ENCODE measurements at regions not wholly inside any gene's neighbourhood (a gene's known extent, or its start where the extent isn't known, plus 50 kb on each side); places are given as distances from the start of the nearest gene placed in this dataset.

DNA sequence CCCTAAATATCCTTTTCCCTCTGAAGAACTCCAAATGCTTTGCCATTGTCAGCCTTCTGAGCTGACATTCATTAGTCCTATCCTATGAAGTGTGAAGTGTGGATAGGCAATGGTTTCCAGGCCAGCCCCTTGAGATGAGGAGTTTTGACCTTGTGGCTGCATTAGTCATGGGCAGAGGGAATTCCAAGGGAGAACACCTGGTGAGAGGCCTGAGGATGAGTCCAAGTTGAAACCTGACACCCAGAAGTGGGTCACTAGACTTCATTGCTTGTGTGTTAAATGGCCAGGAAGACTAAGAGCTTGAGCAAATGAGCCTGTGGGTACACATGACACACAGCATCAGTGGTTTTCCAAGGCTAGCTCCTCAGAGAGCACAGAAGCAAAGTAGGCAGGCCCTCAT lies 260.8 kb downstream of the SKAP2 start:
- Histone ChIP-seq H3K27me3 (ENCODE audit: insufficient read depth, low read length) (no peaks in the 10 kb centered on the region), H3K9me3 (ENCODE audit: control insufficient read depth in 1 of 2, low read length in 2 of 2) (no peaks in the 10 kb centered on the region), H3K36me3 (ENCODE audit: insufficient read depth, low read length) (no peaks in the 10 kb centered on the region), H3K4me3 (ENCODE audit: low read length in 2 of 2) (no peak overlapping the region), H3K27ac (ENCODE audit: low read depth, low read length) (no peak overlapping the region), H3K4me1 (ENCODE audit: insufficient read depth, low read length) (no peaks in the 10 kb centered on the region)
- no peak for DNase-seq
- Mint-ChIP-seq H3K36me3 (no peaks in the 10 kb centered on the region), H3K27ac (no peak overlapping the region), H3K4me3 (no peak overlapping the region), H3K27me3 (peaks cover 5 to 10% of the 10 kb centered on the region in 2 donors), H3K4me1 (no peaks in the 10 kb centered on the region), H3K9me3 (no peaks in the 10 kb centered on the region)
- CTCF ChIA-PET (ENCODE audit: partially characterized antibody), result no interaction called here
- intact Hi-C loops (cut with micrococcal nuclease), result no loop called here
- POLR2A ChIA-PET (ENCODE audit: partially characterized antibody), result no interaction called here

- Histone ChIP-seq H3K36me3 (ENCODE audit: insufficient read depth, low read length) (no peaks in the 10 kb centered on the region), H3K9me3 (ENCODE audit: control insufficient read depth in 1 of 2, low read length in 2 of 2) (no peaks in the 10 kb centered on the region), H3K4me1 (ENCODE audit: insufficient read depth, low read length) (no peaks in the 10 kb centered on the region), H3K27ac (ENCODE audit: low read depth, low read length) (no peak overlapping the region), H3K27me3 (ENCODE audit: insufficient read depth, low read length) (no peaks in the 10 kb centered on the region), H3K4me3 (ENCODE audit: low read length in 2 of 2) (no peak overlapping the region)
- DNase-seq, result no peak
- H3K4me3 Mint-ChIP-seq, result no peak overlapping the region
- ChIA-PET CTCF (ENCODE audit: partially characterized antibody) (interaction anchor here (0.6 kb wide), 1 partner anchor 577 kb away, joined by 3 read pairs; the partner anchor contains the start of gene HOXA11), POLR2A (ENCODE audit: partially characterized antibody) (no interaction called here)
- H3K27me3 Mint-ChIP-seq, result peaks cover 7 to 22% of the 10 kb centered on the region in 2 donors
- H3K4me1 Mint-ChIP-seq, result no peaks in the 10 kb centered on the region
- no peak overlapping the region for H3K27ac Mint-ChIP-seq
- intact Hi-C loops (cut with micrococcal nuclease), result no loop called here
- no peaks in the 10 kb centered on the region for H3K9me3 Mint-ChIP-seq
- no peaks in the 10 kb centered on the region for H3K36me3 Mint-ChIP-seq
These were observed 256.0 kb downstream of the SKAP2 start for GRCh38 chr7:26608402-26608801.

- no peaks in the 10 kb centered on the region for H3K27me3 ChIP-seq (ENCODE audit: insufficient read depth, low read length)
- H3K4me1 ChIP-seq (ENCODE audit: insufficient read depth, low read length), result no peaks in the 10 kb centered on the region
- H3K9me3 ChIP-seq (ENCODE audit: control insufficient read depth in 1 of 2, low read length in 2 of 2), result no peaks in the 10 kb centered on the region
- DNase-seq, result no peak
- peaks cover 8 to 19% of the 10 kb centered on the region in 2 donors for H3K27me3 Mint-ChIP-seq
- no peak overlapping the region for H3K4me3 ChIP-seq (ENCODE audit: low read length in 2 of 2)
- H3K27ac Mint-ChIP-seq, result no peak overlapping the region
- no peaks in the 10 kb centered on the region for H3K36me3 ChIP-seq (ENCODE audit: insufficient read depth, low read length)
- H3K4me1 Mint-ChIP-seq, result no peaks in the 10 kb centered on the region
- H3K27ac ChIP-seq (ENCODE audit: low read depth, low read length), result no peak overlapping the region
- ChIA-PET POLR2A (ENCODE audit: partially characterized antibody) (no interaction called here), CTCF (ENCODE audit: partially characterized antibody) (interaction anchor here (1.2 kb wide), 1 partner anchor 10 kb away, joined by 3 read pairs; no protein-coding TSS in a partner anchor)
- H3K9me3 Mint-ChIP-seq, result no peaks in the 10 kb centered on the region
- intact Hi-C loops (cut with micrococcal nuclease), result no loop called here
- no peak overlapping the region for H3K4me3 Mint-ChIP-seq
- no peaks in the 10 kb centered on the region for H3K36me3 Mint-ChIP-seq
These were observed 255.3 kb downstream of the SKAP2 start for GRCh38 chr7:26609082-26609481.

- Mint-ChIP-seq H3K4me3 (no peak overlapping the region), H3K4me1 (no peaks in the 10 kb centered on the region), H3K27ac (no peak overlapping the region), H3K36me3 (no peaks in the 10 kb centered on the region), H3K9me3 (no peaks in the 10 kb centered on the region), H3K27me3 (peaks cover 8 to 20% of the 10 kb centered on the region in 2 donors)
- no peaks in the 10 kb centered on the region for H3K4me1 ChIP-seq (ENCODE audit: insufficient read depth, low read length)
- no peak overlapping the region for H3K4me3 ChIP-seq (ENCODE audit: low read length in 2 of 2)
- H3K27me3 ChIP-seq (ENCODE audit: insufficient read depth, low read length), result no peaks in the 10 kb centered on the region
- intact Hi-C loops (cut with micrococcal nuclease), result no loop called here
- DNase-seq, result no peak
- H3K36me3 ChIP-seq (ENCODE audit: insufficient read depth, low read length), result no peaks in the 10 kb centered on the region
- no peaks in the 10 kb centered on the region for H3K9me3 ChIP-seq (ENCODE audit: control insufficient read depth in 1 of 2, low read length in 2 of 2)
- ChIA-PET CTCF (ENCODE audit: partially characterized antibody) (interaction anchor here (1.2 kb wide), 1 partner anchor 10 kb away, joined by 3 read pairs; no protein-coding TSS in a partner anchor), POLR2A (ENCODE audit: partially characterized antibody) (no interaction called here)
- no peak overlapping the region for H3K27ac ChIP-seq (ENCODE audit: low read depth, low read length)
These were observed 254.9 kb downstream of the SKAP2 start for GRCh38 chr7:26609532-26609931.

DNA sequence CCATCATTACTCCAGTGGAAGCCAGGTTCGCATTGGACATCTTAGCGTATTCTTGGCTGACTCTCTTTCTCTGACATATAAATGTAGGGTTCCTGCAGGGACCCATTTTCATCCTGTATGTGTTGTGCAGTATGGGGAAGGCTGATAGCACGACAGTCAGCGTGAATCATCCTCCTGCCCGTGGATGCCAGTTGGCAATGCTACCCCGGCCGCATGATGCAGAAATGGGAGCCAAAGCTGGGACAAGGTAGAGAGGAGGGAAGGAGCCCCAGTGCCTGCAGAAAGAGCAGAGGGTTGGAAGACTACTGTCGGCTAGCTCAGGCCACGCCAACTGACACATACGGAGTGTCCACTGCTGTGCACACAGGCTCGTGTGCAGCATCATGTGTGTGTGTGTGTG lies 251.6 kb downstream of the SKAP2 start:
- intact Hi-C loops (cut with micrococcal nuclease), result no loop called here
- POLR2A ChIA-PET (ENCODE audit: partially characterized antibody), result no interaction called here
- Histone ChIP-seq H3K36me3 (ENCODE audit: insufficient read depth, low read length) (no peaks in the 10 kb centered on the region), H3K4me1 (ENCODE audit: insufficient read depth, low read length) (no peaks in the 10 kb centered on the region), H3K27ac (ENCODE audit: low read depth, low read length) (no peak overlapping the region), H3K4me3 (ENCODE audit: low read length in 2 of 2) (no peak overlapping the region), H3K27me3 (ENCODE audit: insufficient read depth, low read length) (no peaks in the 10 kb centered on the region), H3K9me3 (ENCODE audit: control insufficient read depth in 1 of 2, low read length in 2 of 2) (no peaks in the 10 kb centered on the region)
- Mint-ChIP-seq H3K4me3 (no peak overlapping the region), H3K9me3 (no peaks in the 10 kb centered on the region), H3K36me3 (no peaks in the 10 kb centered on the region), H3K4me1 (no peaks in the 10 kb centered on the region), H3K27me3 (peaks cover 4 to 17% of the 10 kb centered on the region in 2 donors), H3K27ac (peak overlapping the region in 1 of 7 donors; percentile 21)
- DNase-seq, result no peak
- CTCF ChIA-PET (ENCODE audit: partially characterized antibody), result no interaction called here

GRCh38 chr7:26614503-26614902 lies 249.9 kb downstream of the SKAP2 start:
- no peaks in the 10 kb centered on the region for H3K4me1 Mint-ChIP-seq
- no peak overlapping the region for H3K4me3 Mint-ChIP-seq
- DNase-seq, result no peak
- ChIA-PET CTCF (ENCODE audit: partially characterized antibody) (no interaction called here), POLR2A (ENCODE audit: partially characterized antibody) (no interaction called here)
- no peaks in the 10 kb centered on the region for H3K36me3 Mint-ChIP-seq
- Histone ChIP-seq H3K36me3 (ENCODE audit: insufficient read depth, low read length) (no peaks in the 10 kb centered on the region), H3K4me1 (ENCODE audit: insufficient read depth, low read length) (no peaks in the 10 kb centered on the region), H3K27me3 (ENCODE audit: insufficient read depth, low read length) (no peaks in the 10 kb centered on the region), H3K9me3 (ENCODE audit: control insufficient read depth in 1 of 2, low read length in 2 of 2) (no peaks in the 10 kb centered on the region), H3K4me3 (ENCODE audit: low read length in 2 of 2) (no peak overlapping the region), H3K27ac (ENCODE audit: low read depth, low read length) (no peak overlapping the region)
- intact Hi-C loops (cut with micrococcal nuclease), result no loop called here
- H3K27ac Mint-ChIP-seq, result no peak overlapping the region
- no peaks in the 10 kb centered on the region for H3K9me3 Mint-ChIP-seq
- H3K27me3 Mint-ChIP-seq, result peaks cover 4 to 17% of the 10 kb centered on the region in 2 donors

DNA sequence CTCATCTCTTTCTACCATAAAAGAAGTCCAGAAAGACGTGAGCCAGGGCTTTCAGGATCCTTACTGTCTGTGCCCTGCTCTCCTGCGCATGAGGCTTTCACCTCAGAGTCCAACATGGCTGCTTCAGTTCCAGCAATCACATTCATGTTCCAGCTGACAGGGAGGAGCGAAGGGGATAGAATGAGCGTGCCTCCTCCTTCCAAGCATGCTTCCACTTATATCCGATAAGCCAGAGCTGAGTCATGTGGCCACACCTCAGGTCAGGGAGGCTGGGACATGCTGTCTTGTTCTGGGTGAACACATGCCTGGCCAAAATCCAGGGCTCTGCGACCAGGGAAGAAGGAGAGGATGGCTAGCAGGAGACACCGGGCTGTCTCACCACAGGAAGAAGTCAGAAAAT lies 248.2 kb downstream of the SKAP2 start:
- Mint-ChIP-seq H3K4me1 (no peaks in the 10 kb centered on the region), H3K27me3 (peaks cover 3 to 14% of the 10 kb centered on the region in 2 donors), H3K9me3 (no peaks in the 10 kb centered on the region), H3K36me3 (no peaks in the 10 kb centered on the region), H3K4me3 (no peak overlapping the region), H3K27ac (no peak overlapping the region)
- Histone ChIP-seq H3K4me3 (ENCODE audit: low read length in 2 of 2) (no peak overlapping the region), H3K27me3 (ENCODE audit: insufficient read depth, low read length) (no peaks in the 10 kb centered on the region), H3K4me1 (ENCODE audit: insufficient read depth, low read length) (no peaks in the 10 kb centered on the region), H3K9me3 (ENCODE audit: control insufficient read depth in 1 of 2, low read length in 2 of 2) (no peaks in the 10 kb centered on the region), H3K36me3 (ENCODE audit: insufficient read depth, low read length) (no peaks in the 10 kb centered on the region), H3K27ac (ENCODE audit: low read depth, low read length) (no peak overlapping the region)
- ChIA-PET POLR2A (ENCODE audit: partially characterized antibody) (no interaction called here), CTCF (ENCODE audit: partially characterized antibody) (no interaction called here)
- no peak for DNase-seq
- intact Hi-C loops (cut with micrococcal nuclease), result no loop called here

DNA sequence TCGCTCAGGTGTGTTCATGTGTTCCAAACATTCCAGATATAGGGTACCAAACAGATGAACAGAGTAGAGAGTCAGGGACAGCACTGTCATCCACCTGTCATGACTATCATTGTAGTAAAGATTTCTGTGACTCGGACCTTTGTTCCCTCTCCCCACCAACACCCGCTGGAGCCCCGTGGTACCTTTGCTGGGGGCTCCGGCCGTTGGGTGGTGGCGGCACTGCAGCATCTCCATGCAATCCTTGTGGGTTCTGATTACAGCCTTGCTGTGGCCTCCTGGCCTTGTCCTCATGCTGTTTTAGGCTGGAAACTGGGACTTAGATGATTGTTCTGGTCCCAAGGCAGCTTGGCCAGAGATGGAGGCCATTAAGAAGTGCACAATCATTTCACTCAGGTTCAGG lies 247.3 kb downstream of the SKAP2 start:
- Mint-ChIP-seq H3K36me3 (no peaks in the 10 kb centered on the region), H3K4me1 (no peaks in the 10 kb centered on the region), H3K4me3 (no peak overlapping the region), H3K27ac (no peak overlapping the region), H3K27me3 (peaks cover 3 to 8% of the 10 kb centered on the region in 2 donors), H3K9me3 (no peaks in the 10 kb centered on the region)
- ChIA-PET POLR2A (ENCODE audit: partially characterized antibody) (no interaction called here), CTCF (ENCODE audit: partially characterized antibody) (no interaction called here)
- Histone ChIP-seq H3K4me1 (ENCODE audit: insufficient read depth, low read length) (no peaks in the 10 kb centered on the region), H3K36me3 (ENCODE audit: insufficient read depth, low read length) (no peaks in the 10 kb centered on the region), H3K27ac (ENCODE audit: low read depth, low read length) (no peak overlapping the region), H3K27me3 (ENCODE audit: insufficient read depth, low read length) (no peaks in the 10 kb centered on the region), H3K4me3 (ENCODE audit: low read length in 2 of 2) (no peak overlapping the region), H3K9me3 (ENCODE audit: control insufficient read depth in 1 of 2, low read length in 2 of 2) (no peaks in the 10 kb centered on the region)
- DNase-seq, result no peak
- intact Hi-C loops (cut with micrococcal nuclease), result no loop called here
